H1 (cell line): ENCODE measurements at regions not wholly inside any gene's neighbourhood (a gene's known extent, or its start where the extent isn't known, plus 50 kb on each side); places are given as distances from the start of the nearest gene placed in this dataset.

ENCODE experiments used
- CTCF ChIA-PET: fragments of 300-600 bp; sonication (Branson Sonifier 250); formaldehyde crosslinking; loops from one replicate; lab custom pipeline; 2021; ENCODE audit not compliant: partially characterized antibody; lab: Charles Lee
- POLR2A ChIA-PET: fragments of 300-600 bp; sonication (Branson Sonifier 250); formaldehyde crosslinking; loops from one replicate; lab custom pipeline; 2021; ENCODE audit warnings: inconsistent platforms; ENCODE audit not compliant: partially characterized antibody; lab: Charles Lee
- DNase-seq, 2 experiments: peaks; one replicate each; pipeline versions ENCODE4 v3.0.0 to v3.0.0-alpha.2; 2010 to 2022; ENCODE audit warnings: low spot score in 2 of 2, low read depth in 1 of 2, mixed read lengths in 1 of 2
- FAIRE-seq: peaks from 2 replicates; lab custom pipeline; 2011; peaks lifted over from hg19 to GRCh38; lab: Jason Lieb, UNC
- H2AFZ ChIP-seq: 2 replicates; pipeline ENCODE4 v1.8.1; 2012; ENCODE audit warnings: low read length, inconsistent platforms
- H2AK5ac ChIP-seq: 2 replicates; pipeline ENCODE4 v1.6.1; 2013; ENCODE audit warnings: low read depth, low read length
- H2BK120ac ChIP-seq: replicated peaks from 2 replicates; pipeline ENCODE3; 2013; ENCODE audit warnings: low read depth, low read length, inconsistent platforms
- H2BK12ac ChIP-seq: 2 replicates; pipeline ENCODE4 v1.6.1; 2013; ENCODE audit warnings: low read depth, low read length
- H2BK15ac ChIP-seq: 2 replicates; pipeline ENCODE4 v1.6.1; 2013; ENCODE audit warnings: low read length
- H2BK20ac ChIP-seq: 2 replicates; pipeline ENCODE4 v1.6.1; 2013; ENCODE audit warnings: low read length
- H2BK5ac ChIP-seq: 2 replicates; pipeline ENCODE4 v1.6.1; 2013; ENCODE audit warnings: low read depth, low read length
- H3K14ac ChIP-seq: 2 replicates; pipeline ENCODE4 v1.6.1; 2013; ENCODE audit warnings: inconsistent platforms; ENCODE audit not compliant: insufficient read length
- H3K18ac ChIP-seq: 2 replicates; pipeline ENCODE4 v1.6.1; 2013; ENCODE audit warnings: low read length; ENCODE audit errors: extremely low read depth
- H3K23ac ChIP-seq: 2 replicates; pipeline ENCODE4 v1.6.1; 2013; ENCODE audit warnings: inconsistent platforms; ENCODE audit not compliant: insufficient read length
- H3K23me2 ChIP-seq: 2 replicates; pipeline ENCODE4 v1.6.1; 2013; ENCODE audit warnings: low read depth, low read length
- H3K27ac ChIP-seq: 2 replicates; pipeline ENCODE4 v1.6.1; 2011; ENCODE audit warnings: low read depth, low read length, inconsistent platforms
- H3K27me3 ChIP-seq, 4 experiments: replicated peaks in 1 of 4; 1 replicate in 1 of 4; 2 replicates in 3 of 4; pipeline versions ENCODE4 v1.6.1 to v1.8.1; 2011 to 2013; ENCODE audit warnings: low read length in 3 of 4, mild to moderate bottlenecking in 3 of 4, inconsistent platforms in 2 of 4, mixed read lengths in 2 of 4, moderate library complexity in 1 of 4; ENCODE audit not compliant: control insufficient read depth in 3 of 4, insufficient read depth in 3 of 4; ENCODE audit errors: extremely low read depth in 1 of 4
- H3K36me3 ChIP-seq, 4 experiments: 2 replicates each; pipeline versions ENCODE4 v1.6.1 to v1.8.1; 2011 to 2013; ENCODE audit warnings: mild to moderate bottlenecking in 4 of 4, low read length in 3 of 4, moderate library complexity in 2 of 4, control low read depth in 1 of 4, inconsistent platforms in 1 of 4; ENCODE audit not compliant: insufficient read depth in 4 of 4, control insufficient read depth in 2 of 4
- H3K4ac ChIP-seq: replicated peaks from 2 replicates; pipeline ENCODE3; 2013; ENCODE audit warnings: low read length, low read depth, mixed read lengths, inconsistent platforms; ENCODE audit not compliant: insufficient read length
- H3K4me1 ChIP-seq, 4 experiments: replicated peaks in 1 of 4; 1 replicate in 1 of 4; 2 replicates in 3 of 4; pipeline versions ENCODE4 v1.6.1 to v1.8.1; 2011 to 2013; ENCODE audit warnings: low read length in 3 of 4, inconsistent platforms in 2 of 4, mixed read lengths in 1 of 4; ENCODE audit not compliant: insufficient read depth in 4 of 4, control insufficient read depth in 3 of 4
- H3K4me2 ChIP-seq, 2 experiments: 2 replicates each; pipeline versions ENCODE4 v1.6.1 to v1.8.1; 2011 to 2013; ENCODE audit warnings: low read depth in 2 of 2, low read length in 2 of 2, control low read depth in 1 of 2, inconsistent platforms in 1 of 2, mild to moderate bottlenecking in 1 of 2; ENCODE audit not compliant: insufficient read depth in 1 of 2
- H3K4me3 ChIP-seq, 4 experiments: fragments of 200-600, 300-600 bp in 1 of 4; sonication (generic), shearing (Covaris generic), sonication (Bioruptor Twin) in 1 of 4; 2 replicates each; pipeline versions ENCODE4 v1.5.1 to v1.8.1; 2011 to 2016; ENCODE audit warnings: low read length in 4 of 4, low read depth in 3 of 4, control low read depth in 2 of 4, inconsistent platforms in 2 of 4, mild to moderate bottlenecking in 2 of 4, mixed read lengths in 1 of 4, moderate library complexity in 1 of 4; ENCODE audit not compliant: insufficient read depth in 2 of 4; ENCODE audit errors: extremely low read depth in 1 of 4
- H3K56ac ChIP-seq: replicated peaks from 2 replicates; pipeline ENCODE3; 2013; ENCODE audit warnings: low read depth, mild to moderate bottlenecking, mixed read lengths, low read length, inconsistent platforms; ENCODE audit not compliant: insufficient read length
- H3K79me1 ChIP-seq: 2 replicates; pipeline ENCODE4 v1.6.1; 2013; ENCODE audit warnings: low read depth, low read length, control low read depth
- H3K79me2 ChIP-seq, 2 experiments: 2 replicates each; pipeline versions ENCODE4 v1.6.1 to v1.8.1; 2012 to 2013; ENCODE audit warnings: low read length in 2 of 2, mild to moderate bottlenecking in 2 of 2, inconsistent platforms in 1 of 2; ENCODE audit not compliant: insufficient read depth in 2 of 2, control insufficient read depth in 1 of 2
- H3K9ac ChIP-seq, 4 experiments: replicated peaks in 1 of 4; 1 replicate in 1 of 4; 2 replicates in 3 of 4; pipeline versions ENCODE4 v1.6.1 to v1.8.1; 2011 to 2013; ENCODE audit warnings: low read depth in 3 of 4, low read length in 3 of 4, control low read depth in 2 of 4, mild to moderate bottlenecking in 2 of 4, moderate library complexity in 2 of 4, inconsistent platforms in 1 of 4; ENCODE audit errors: extremely low read depth in 1 of 4
- H3K9me3 ChIP-seq, 2 experiments: 2 replicates each; pipeline versions ENCODE4 v1.6.1 to v1.8.1; 2012 to 2013; ENCODE audit warnings: mild to moderate bottlenecking in 2 of 2, moderate library complexity in 2 of 2, control low read depth in 1 of 2, inconsistent platforms in 1 of 2, low read depth in 1 of 2, low read length in 1 of 2, mixed read lengths in 1 of 2; ENCODE audit not compliant: insufficient read depth in 2 of 2
- H4K20me1 ChIP-seq, 2 experiments: replicated peaks in 1 of 2; 2 replicates each; pipeline versions ENCODE3 to v1.8.1; 2011 to 2013; ENCODE audit warnings: inconsistent platforms in 2 of 2, low read length in 2 of 2, mild to moderate bottlenecking in 1 of 2; ENCODE audit not compliant: insufficient read depth in 2 of 2, control insufficient read depth in 1 of 2
- H4K5ac ChIP-seq: 2 replicates; pipeline ENCODE4 v1.6.1; 2013; ENCODE audit warnings: low read length, low read depth, mixed read lengths, inconsistent platforms; ENCODE audit not compliant: insufficient read length
- H4K8ac ChIP-seq: 2 replicates; pipeline ENCODE4 v1.8.0; 2013; ENCODE audit warnings: mild to moderate bottlenecking, moderate library complexity, low read length, inconsistent platforms; ENCODE audit not compliant: insufficient read depth; ENCODE audit errors: extremely low read depth
- H4K91ac ChIP-seq: replicated peaks from 2 replicates; pipeline ENCODE3; 2013; ENCODE audit warnings: low read length, mixed read lengths, inconsistent platforms; ENCODE audit not compliant: insufficient read length
- CHD2 ChIP-seq: IDR thresholded peaks from 2 replicates; pipeline ENCODE4 v1.6.1; 2012; ENCODE audit warnings: low read length, improper control_type of control experiment
- GTF2F1 ChIP-seq: IDR thresholded peaks from 2 replicates; pipeline ENCODE4 v1.6.1; 2012; ENCODE audit warnings: low read depth, low read length, improper control_type of control experiment, borderline replicate concordance
- NANOG ChIP-seq: IDR thresholded peaks from 2 replicates; pipeline ENCODE4 v1.6.1; 2011; ENCODE audit warnings: low read length, low read depth, mild to moderate bottlenecking, inconsistent platforms; ENCODE audit not compliant: insufficient read depth, poor library complexity, severe bottlenecking
- SIN3A ChIP-seq, 2 experiments: IDR thresholded peaks in 1 of 2; conservative IDR thresholded peaks in 1 of 2; 2 replicates each; pipeline ENCODE4 v1.6.1; 2011 to 2012; ENCODE audit warnings: low read length in 2 of 2, improper control_type of control experiment in 1 of 2, low read depth in 1 of 2, mild to moderate bottlenecking in 1 of 2
- SP4 ChIP-seq: IDR thresholded peaks from 2 replicates; pipeline ENCODE4 v1.6.1; 2012; ENCODE audit warnings: low read length, inconsistent platforms
- TCF12 ChIP-seq: IDR thresholded peaks from 2 replicates; pipeline ENCODE4 v1.6.1; 2011; ENCODE audit warnings: low read depth, mild to moderate bottlenecking, low read length
- YY1 ChIP-seq: IDR thresholded peaks from 2 replicates; pipeline ENCODE4 v1.6.1; 2011; ENCODE audit warnings: low read depth, mild to moderate bottlenecking, low read length
- WGBS, 2 experiments: shearing (Covaris generic) in 1 of 2; methylation state at CpG; one replicate each; pipeline versions ENCODE4 v1.1.6 to v1.1.7; 2013 to 2015; ENCODE audit warnings: low lambda C conversion rate in 2 of 2, mixed read lengths in 2 of 2, inconsistent platforms in 1 of 2, low coverage in 1 of 2, missing lambda C conversion rate in 1 of 2; ENCODE audit not compliant: insufficient replicate concordance in 2 of 2, insufficient coverage in 1 of 2, insufficient read length in 1 of 2; ENCODE audit errors: extremely low coverage in 1 of 2, missing lambda C conversion rate in 1 of 2; 5-methylcytosine and 5-hydroxymethylcytosine counted together
- TF ChIP-seq, protein P1 (sequence below): IDR thresholded peaks from 2 replicates; pipeline ENCODE4 v1.6.1; 2012; ENCODE audit warnings: low read length, inconsistent platforms

DNA sequence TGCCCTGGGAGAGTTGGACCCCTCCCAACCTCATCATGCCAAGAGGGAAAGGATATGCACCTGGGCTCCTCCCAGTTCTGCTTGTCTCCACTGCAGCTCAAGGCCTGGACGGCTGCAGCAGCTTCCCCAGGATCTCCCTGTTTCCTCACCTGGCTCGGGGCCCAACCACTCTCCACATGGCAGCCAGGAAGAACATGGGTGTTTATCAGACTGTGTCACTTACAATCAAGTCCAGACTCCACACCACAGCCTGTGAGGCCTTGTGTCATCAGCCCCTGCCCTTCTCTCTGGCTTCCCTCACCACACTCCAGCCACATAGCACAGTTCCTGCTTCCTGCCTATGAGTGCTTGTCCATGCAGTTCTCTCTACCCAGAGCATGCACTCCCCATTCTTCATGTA, 534.4 kb downstream of the EPHB1 start:
- Histone ChIP-seq H3K56ac (no peak overlapping the region), H2BK120ac (no peak overlapping the region), H3K79me1 (no peaks in the 10 kb centered on the region), H3K23me2 (no peaks in the 10 kb centered on the region), H4K91ac (no peak overlapping the region), H2AK5ac (no peak overlapping the region), H3K27ac (no peak overlapping the region), H3K4ac (no peak overlapping the region), H3K4me1 (no peaks in the 10 kb centered on the region), H3K18ac (no peak overlapping the region), H4K8ac (no peak overlapping the region), H3K4me3 (no peak overlapping the region), H2BK12ac (no peak overlapping the region), H3K14ac (no peak overlapping the region), H2BK20ac (no peak overlapping the region), H4K20me1 (no peaks in the 10 kb centered on the region), H2BK5ac (no peak overlapping the region), H3K23ac (no peak overlapping the region), H3K27me3 (no peaks in the 10 kb centered on the region), H2BK15ac (no peak overlapping the region), H3K36me3 (no peaks in the 10 kb centered on the region), H3K9me3 (no peaks in the 10 kb centered on the region), H2AFZ (no peak overlapping the region), H3K9ac (no peak overlapping the region), H4K5ac (no peak overlapping the region), H3K79me2 (no peaks in the 10 kb centered on the region), H3K4me2 (no peak overlapping the region)
- DNase-seq (no peak), FAIRE-seq (no peak)
- ChIA-PET POLR2A (interaction anchor here (0.6 kb wide), 1 partner anchor 229 kb away, joined by 3 read pairs; no protein-coding TSS in a partner anchor), CTCF (interaction anchor here (1.1 kb wide), 1 partner anchor 101 kb away, joined by 3 read pairs; no protein-coding TSS in a partner anchor)
- 69% methylated on average over 2 of the region's 2 CpGs; no CpG with 5 or more reads in 1 of the 2 experiments for WGBS, 2 experiments
- TF ChIP-seq CHD2 (no peak), SIN3A (conservative IDR thresholded peaks at IDR 0.05 in 1 of 2, IDR thresholded peaks at IDR 0.05 in 1 of 2; ENCODE audit: low read depth in 1 of 2, low read length in 2 of 2) (no peak), SP4 (no peak), GTF2F1 (no peak), YY1 (no peak), NANOG (no peak), TCF12 (no peak)
- TF ChIP-seq, protein P1, sequence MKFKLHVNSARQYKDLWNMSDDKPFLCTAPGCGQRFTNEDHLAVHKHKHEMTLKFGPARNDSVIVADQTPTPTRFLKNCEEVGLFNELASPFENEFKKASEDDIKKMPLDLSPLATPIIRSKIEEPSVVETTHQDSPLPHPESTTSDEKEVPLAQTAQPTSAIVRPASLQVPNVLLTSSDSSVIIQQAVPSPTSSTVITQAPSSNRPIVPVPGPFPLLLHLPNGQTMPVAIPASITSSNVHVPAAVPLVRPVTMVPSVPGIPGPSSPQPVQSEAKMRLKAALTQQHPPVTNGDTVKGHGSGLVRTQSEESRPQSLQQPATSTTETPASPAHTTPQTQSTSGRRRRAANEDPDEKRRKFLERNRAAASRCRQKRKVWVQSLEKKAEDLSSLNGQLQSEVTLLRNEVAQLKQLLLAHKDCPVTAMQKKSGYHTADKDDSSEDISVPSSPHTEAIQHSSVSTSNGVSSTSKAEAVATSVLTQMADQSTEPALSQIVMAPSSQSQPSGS, result no peak
